ENCODE measurements at regions not wholly inside any gene's neighbourhood (a gene's known extent, or its start where the extent isn't known, plus 50 kb on each side); places are given as distances from the start of the nearest gene placed in this dataset.

DNA sequence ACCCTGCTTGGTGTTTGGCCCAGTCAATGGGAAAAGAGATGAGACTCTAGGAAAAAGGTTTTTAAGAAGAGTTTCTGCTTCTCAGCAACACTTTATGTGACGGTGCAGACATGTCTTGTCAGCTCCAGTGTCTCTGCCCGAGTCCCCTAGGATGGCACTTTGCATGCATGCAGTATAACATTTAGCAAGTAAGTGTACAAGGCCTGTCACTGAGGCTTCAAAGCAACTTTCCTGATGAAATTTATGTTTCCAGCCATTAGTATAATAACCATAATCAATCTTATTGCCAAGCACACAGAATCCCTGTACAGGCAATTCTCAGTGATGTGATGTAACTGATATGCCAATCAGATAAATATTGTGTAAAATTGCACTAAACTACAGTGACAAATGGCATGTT lies 248.1 kb upstream of the PLET1 start:
- TF ChIP-seq, protein P1, sequence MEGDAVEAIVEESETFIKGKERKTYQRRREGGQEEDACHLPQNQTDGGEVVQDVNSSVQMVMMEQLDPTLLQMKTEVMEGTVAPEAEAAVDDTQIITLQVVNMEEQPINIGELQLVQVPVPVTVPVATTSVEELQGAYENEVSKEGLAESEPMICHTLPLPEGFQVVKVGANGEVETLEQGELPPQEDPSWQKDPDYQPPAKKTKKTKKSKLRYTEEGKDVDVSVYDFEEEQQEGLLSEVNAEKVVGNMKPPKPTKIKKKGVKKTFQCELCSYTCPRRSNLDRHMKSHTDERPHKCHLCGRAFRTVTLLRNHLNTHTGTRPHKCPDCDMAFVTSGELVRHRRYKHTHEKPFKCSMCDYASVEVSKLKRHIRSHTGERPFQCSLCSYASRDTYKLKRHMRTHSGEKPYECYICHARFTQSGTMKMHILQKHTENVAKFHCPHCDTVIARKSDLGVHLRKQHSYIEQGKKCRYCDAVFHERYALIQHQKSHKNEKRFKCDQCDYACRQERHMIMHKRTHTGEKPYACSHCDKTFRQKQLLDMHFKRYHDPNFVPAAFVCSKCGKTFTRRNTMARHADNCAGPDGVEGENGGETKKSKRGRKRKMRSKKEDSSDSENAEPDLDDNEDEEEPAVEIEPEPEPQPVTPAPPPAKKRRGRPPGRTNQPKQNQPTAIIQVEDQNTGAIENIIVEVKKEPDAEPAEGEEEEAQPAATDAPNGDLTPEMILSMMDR (IDR thresholded peaks at IDR 0.05; ENCODE audit: borderline replicate concordance, insufficient read depth, low read depth, low read length) = no peak
- H3K4me3 ChIP-seq (ENCODE audit: low read depth, low read length) = no peak overlapping the region

DNA sequence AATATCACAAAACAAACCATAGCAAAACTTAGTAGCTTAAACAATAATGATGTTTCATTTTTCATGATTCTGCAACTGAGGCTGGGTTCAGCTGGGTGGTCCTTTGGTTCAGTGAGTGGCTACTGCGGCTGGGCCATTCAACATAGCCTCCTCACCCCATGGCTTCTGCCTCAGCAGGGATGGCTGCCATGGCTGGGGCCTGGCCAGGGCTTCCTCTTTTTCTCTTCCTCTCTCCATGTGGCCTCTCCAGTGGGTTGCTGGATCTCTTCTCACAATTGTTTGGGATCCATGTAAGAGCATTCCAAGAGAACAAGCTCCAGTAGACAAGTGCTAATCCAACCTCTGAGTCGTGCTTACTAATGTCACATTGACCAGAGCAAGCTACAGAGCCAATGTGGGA lies 248.6 kb upstream of the PLET1 start:
- no peak overlapping the region for H3K4me3 ChIP-seq (ENCODE audit: low read depth, low read length)
- TF ChIP-seq, protein P1 (IDR thresholded peaks at IDR 0.05; ENCODE audit: borderline replicate concordance, insufficient read depth, low read depth, low read length) = no peak

DNA sequence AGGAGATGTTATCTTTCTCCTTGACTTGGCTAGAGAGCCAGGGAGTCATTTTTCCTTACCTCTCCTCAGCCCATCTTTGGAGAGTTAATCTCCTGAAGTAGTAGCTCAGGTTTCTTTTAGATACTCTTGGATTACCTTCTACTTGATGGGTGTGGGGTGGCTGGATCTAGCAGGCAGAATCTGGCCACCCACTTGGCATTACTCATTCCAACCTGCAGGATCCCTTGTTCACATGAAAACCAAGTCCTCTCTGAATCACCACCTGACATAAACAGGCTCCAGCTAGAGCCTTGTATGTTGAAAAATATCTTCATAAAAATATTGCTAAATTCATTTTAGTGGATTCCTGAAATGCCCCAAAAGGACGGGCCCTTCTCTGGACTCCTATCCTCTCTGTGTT lies 250.6 kb upstream of the PLET1 start:
- TF ChIP-seq, protein P1 (IDR thresholded peaks at IDR 0.05; ENCODE audit: borderline replicate concordance, insufficient read depth, low read depth, low read length) = no peak
- H3K4me3 ChIP-seq (ENCODE audit: low read depth, low read length) = no peak overlapping the region

DNA sequence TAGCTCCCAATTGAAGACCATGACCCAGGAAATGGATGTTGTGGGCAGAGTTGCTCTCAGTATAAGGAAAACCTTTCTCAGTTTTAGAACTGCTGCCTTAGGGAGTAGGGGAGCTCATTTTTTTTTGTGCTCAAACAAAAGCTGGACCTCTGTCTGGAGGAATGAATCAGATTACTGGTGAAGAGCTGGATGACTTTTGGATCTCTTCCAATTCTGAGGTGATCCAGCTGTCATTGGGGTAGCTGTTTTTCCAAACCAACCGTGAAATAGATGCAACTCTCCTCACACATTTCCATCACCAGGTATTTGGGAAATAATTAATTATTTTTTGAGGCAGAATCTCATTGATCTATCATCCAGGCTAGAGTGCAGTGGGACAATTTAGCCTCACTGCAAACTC lies 251.3 kb upstream of the PLET1 start:
- no peak overlapping the region for H3K4me3 ChIP-seq (ENCODE audit: low read depth, low read length)
- TF ChIP-seq, protein P1 (IDR thresholded peaks at IDR 0.05; ENCODE audit: borderline replicate concordance, insufficient read depth, low read depth, low read length) = no peak

DNA sequence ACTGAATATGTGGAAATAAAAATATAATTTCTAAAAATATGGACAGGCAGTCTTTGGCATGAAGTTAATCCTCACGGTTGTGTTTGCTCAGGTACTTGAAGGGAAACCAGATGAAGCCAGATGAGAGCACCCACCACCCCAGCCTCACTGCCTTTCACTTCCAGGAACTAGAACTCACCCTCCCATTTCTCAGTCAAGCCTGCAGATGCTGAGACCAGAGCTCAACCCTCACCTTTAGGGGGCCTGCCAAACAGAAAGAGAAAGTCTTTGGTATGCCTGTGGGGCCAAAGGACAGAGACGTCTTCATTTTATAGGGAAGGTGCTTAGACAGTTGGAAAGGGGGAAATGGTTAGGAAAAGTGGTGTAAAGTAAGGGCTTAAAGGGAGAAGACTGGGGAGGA lies 252.8 kb upstream of the PLET1 start:
- no peak overlapping the region for H3K4me3 ChIP-seq (ENCODE audit: low read depth, low read length)
- TF ChIP-seq, protein P1 (IDR thresholded peaks at IDR 0.05; ENCODE audit: borderline replicate concordance, insufficient read depth, low read depth, low read length) = no peak

DNA sequence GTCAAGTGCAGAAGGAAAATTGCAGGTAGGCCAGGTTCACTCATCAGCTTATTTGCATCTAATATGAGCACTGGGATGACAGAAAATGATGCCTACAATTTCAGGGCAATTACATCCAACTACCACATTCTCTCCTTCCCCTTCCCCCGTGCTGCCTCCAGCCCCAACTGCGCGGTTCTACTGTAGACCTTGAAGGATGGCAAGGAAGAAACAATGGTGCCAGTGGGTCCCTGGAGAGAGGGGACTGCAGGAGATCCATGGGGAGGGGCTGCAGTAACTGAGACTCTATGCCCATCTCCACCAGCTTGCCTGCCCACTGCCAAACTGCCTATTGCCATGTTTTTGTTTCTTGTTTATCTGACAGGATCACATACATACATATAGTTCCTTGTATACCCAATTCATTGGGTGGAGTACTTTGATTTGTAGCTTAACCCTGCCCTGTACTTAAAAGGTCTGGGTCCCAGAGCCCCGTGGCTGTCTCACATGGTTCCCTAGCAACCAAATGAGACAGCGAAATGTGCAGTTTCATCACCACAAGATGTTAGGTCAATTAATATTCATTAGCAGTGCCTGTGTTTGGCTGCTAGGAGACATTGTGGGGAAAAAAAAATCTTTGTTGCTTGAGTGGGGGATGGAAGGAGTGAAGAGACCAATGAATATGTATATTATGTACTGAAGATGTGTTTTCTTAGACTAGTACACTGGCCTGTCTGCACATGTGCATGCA lies 253.5 kb upstream of the PLET1 start:
- TF ChIP-seq, protein P1 (IDR thresholded peaks at IDR 0.05; ENCODE audit: borderline replicate concordance, insufficient read depth, low read depth, low read length) = no peak
- H3K4me3 ChIP-seq (ENCODE audit: low read depth, low read length) = no peak overlapping the region

DNA sequence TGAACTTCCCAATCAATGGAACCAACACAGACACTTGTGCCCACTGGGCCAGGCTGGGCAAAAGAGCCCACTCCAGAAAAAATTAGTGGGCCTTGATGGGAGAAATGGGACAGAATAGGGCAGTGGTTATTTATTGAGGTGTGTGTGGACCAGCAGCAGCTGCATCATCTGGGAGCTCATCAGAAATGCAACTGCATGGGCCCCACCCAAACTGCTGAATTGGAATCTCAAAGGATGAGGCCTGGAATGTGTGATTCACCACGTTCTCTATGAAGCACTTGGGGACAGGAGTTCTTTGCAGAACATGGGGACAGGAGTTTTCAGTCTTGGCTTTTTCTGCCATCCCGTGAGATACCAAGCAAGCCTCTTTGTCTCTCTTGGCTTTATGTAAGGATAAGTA lies 255.6 kb upstream of the PLET1 start:
- H3K4me3 ChIP-seq (ENCODE audit: low read depth, low read length) = no peak overlapping the region
- TF ChIP-seq, protein P1 (IDR thresholded peaks at IDR 0.05; ENCODE audit: borderline replicate concordance, insufficient read depth, low read depth, low read length) = no peak
